ENCODE measurements at regions not wholly inside any gene's neighbourhood (a gene's known extent, or its start where the extent isn't known, plus 50 kb on each side); places are given as distances from the start of the nearest gene placed in this dataset.
A peak's percentile ranks its signal among the peaks of the same experiment; 100 is the strongest.

GRCh38 chr5:165282491-165282890, 1777.1 kb downstream of the MAT2B start:
- Histone ChIP-seq H3K9me3 (peaks cover 0 to 5% (median 0%) of the 10 kb centered on the region in 8 donors), H3K36me3 (no peaks in the 10 kb centered on the region), H3K4me3 (no peak overlapping the region), H3K4me1 (no peaks in the 10 kb centered on the region), H3K27me3 (replicated peaks in 1 of 7) (no peaks in the 10 kb centered on the region), H3K27ac (no peak overlapping the region)
- WGBS, 5 donors, result 74 to 92% (median 89%) methylated on average over 1 of the region's 1 CpG
- DNase-seq, result no peak
- intact Hi-C loops (cut with DNase I; ENCODE audit: low total_unique reads), result no loop called here
- no peak for TF ChIP-seq POLR2AphosphoS5 (IDR thresholded peaks at IDR 0.05)
- TF ChIP-seq, protein P1, sequence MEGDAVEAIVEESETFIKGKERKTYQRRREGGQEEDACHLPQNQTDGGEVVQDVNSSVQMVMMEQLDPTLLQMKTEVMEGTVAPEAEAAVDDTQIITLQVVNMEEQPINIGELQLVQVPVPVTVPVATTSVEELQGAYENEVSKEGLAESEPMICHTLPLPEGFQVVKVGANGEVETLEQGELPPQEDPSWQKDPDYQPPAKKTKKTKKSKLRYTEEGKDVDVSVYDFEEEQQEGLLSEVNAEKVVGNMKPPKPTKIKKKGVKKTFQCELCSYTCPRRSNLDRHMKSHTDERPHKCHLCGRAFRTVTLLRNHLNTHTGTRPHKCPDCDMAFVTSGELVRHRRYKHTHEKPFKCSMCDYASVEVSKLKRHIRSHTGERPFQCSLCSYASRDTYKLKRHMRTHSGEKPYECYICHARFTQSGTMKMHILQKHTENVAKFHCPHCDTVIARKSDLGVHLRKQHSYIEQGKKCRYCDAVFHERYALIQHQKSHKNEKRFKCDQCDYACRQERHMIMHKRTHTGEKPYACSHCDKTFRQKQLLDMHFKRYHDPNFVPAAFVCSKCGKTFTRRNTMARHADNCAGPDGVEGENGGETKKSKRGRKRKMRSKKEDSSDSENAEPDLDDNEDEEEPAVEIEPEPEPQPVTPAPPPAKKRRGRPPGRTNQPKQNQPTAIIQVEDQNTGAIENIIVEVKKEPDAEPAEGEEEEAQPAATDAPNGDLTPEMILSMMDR (IDR thresholded peaks at IDR 0.05 in 8 of 11, conservative IDR thresholded peaks at IDR 0.05 in 3 of 11), result no peak

DNA sequence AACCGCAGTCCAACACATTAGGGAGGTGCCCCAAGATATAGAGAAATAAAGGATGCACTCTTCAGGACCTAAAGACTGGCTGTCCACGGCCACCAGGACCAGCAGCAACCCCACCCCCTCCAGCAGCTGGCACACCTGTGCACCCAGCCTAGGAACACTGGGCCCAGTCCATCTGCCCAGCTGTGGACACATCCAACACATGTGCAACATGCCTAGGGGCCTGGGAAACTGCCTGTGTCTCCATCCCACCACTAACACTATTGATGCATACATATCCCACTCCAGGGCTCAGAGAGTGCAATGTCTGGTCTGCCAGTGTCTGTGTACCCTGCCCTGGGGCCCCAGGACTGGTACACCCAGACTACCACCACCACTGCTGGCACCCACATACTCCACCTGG, 1781.3 kb downstream of the MAT2B start:
- WGBS, 5 donors, result 63 to 87% (median 78%) methylated on average over 1 to 2 of the region's 2 CpGs
- no peaks in the 10 kb centered on the region for H3K36me3 ChIP-seq
- no peaks in the 10 kb centered on the region for H3K27me3 ChIP-seq (replicated peaks in 1 of 7)
- H3K4me3 ChIP-seq, result no peak overlapping the region
- intact Hi-C loops (cut with DNase I; ENCODE audit: low total_unique reads), result no loop called here
- TF ChIP-seq, protein P1 (IDR thresholded peaks at IDR 0.05 in 8 of 11, conservative IDR thresholded peaks at IDR 0.05 in 3 of 11), result no peak
- TF ChIP-seq POLR2A (IDR thresholded peaks at IDR 0.05), result no peak
- TF ChIP-seq POLR2AphosphoS5 (IDR thresholded peaks at IDR 0.05), result no peak
- no peak overlapping the region for H3K27ac ChIP-seq
- peak; percentile 52 for DNase-seq
- H3K4me1 ChIP-seq, result no peaks in the 10 kb centered on the region
- H3K9me3 ChIP-seq, result peaks cover 0 to 5% (median 0%) of the 10 kb centered on the region in 8 donors

DNA sequence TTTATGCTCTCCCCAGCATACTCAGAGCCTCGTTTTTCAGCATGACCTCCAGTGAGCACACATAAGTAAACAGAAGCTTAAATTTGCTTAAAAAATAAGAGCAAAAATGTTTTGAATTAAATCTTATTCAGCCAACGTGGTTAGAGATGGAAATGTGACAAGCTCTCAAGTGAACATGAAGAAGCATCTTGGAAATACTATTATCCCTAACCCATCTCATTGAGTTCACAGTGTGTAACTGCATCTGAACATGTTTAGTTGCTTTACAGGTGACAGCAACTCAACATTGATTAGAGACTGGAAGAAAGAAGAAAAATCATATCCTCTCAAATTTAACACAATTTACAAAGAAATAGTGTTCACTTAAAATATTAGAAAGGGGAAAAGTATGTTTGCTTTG, 1785.1 kb downstream of the MAT2B start:
- Histone ChIP-seq H3K36me3 (no peaks in the 10 kb centered on the region), H3K27me3 (replicated peaks in 1 of 7) (no peaks in the 10 kb centered on the region), H3K27ac (no peak overlapping the region), H3K4me1 (no peaks in the 10 kb centered on the region), H3K4me3 (no peak overlapping the region), H3K9me3 (peaks cover 0 to 9% (median 0%) of the 10 kb centered on the region in 8 donors)
- 57 to 71% (median 62%) methylated on average over 2 of the region's 2 CpGs for WGBS, 5 donors
- no peak for TF ChIP-seq POLR2A (IDR thresholded peaks at IDR 0.05)
- TF ChIP-seq, protein P1 (IDR thresholded peaks at IDR 0.05 in 8 of 11, conservative IDR thresholded peaks at IDR 0.05 in 3 of 11), result no peak
- no peak for DNase-seq
- intact Hi-C loops (cut with DNase I; ENCODE audit: low total_unique reads), result no loop called here

GRCh38 chr5:165296401-165297130, 1791.1 kb downstream of the MAT2B start:
- H3K4me3 ChIP-seq, result no peak overlapping the region
- peak overlapping the region in 1 of 8 donors; percentile 48 for H3K27ac ChIP-seq
- intact Hi-C loops (cut with DNase I; ENCODE audit: low total_unique reads), result no loop called here
- DNase-seq, result no peak
- WGBS, 5 donors, result 79 to 88% (median 83%) methylated on average over 6 of the region's 6 CpGs
- H3K36me3 ChIP-seq, result no peaks in the 10 kb centered on the region
- TF ChIP-seq POLR2AphosphoS5 (IDR thresholded peaks at IDR 0.05) (no peak), POLR2A (IDR thresholded peaks at IDR 0.05) (no peak)
- TF ChIP-seq, protein P1 (IDR thresholded peaks at IDR 0.05 in 8 of 11, conservative IDR thresholded peaks at IDR 0.05 in 3 of 11), result no peak
- H3K4me1 ChIP-seq, result no peaks in the 10 kb centered on the region
- H3K9me3 ChIP-seq, result peaks cover 0 to 7% (median 0%) of the 10 kb centered on the region in 8 donors
- H3K27me3 ChIP-seq (replicated peaks in 1 of 7), result no peaks in the 10 kb centered on the region
